ENCODE measurements at regions not wholly inside any gene's neighbourhood (a gene's known extent, or its start where the extent isn't known, plus 50 kb on each side); places are given as distances from the start of the nearest gene placed in this dataset.

DNA sequence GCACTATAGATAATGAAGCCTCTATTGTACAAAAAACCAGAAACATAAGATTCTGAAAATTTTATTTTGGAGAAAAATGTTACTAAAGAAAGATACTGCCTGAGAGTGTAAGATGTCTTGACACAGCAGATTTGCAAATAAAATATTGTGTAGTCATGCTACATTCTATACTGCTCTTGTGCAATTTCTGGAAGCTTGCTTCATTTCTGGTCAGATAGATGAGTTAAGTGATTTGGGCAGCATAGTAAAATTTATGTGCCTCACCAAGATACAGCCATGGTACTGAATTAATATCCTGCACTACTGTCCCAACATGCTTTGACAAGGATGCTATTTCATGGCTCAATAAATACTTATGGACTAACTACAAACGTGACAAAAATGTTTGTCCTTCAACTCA lies 55.1 kb upstream of the STARD13 start:
- CTCF ChIA-PET, result interaction anchor here (1.2 kb wide), 1 partner anchor 17 kb away, joined by 3 read pairs; no protein-coding TSS in a partner anchor
- Histone ChIP-seq H3K9me3 (ENCODE audit: control insufficient read depth, insufficient read depth, low read length) (no peaks in the 10 kb centered on the region), H3K27me3 (ENCODE audit: control insufficient read depth, insufficient read depth, low read length) (no peaks in the 10 kb centered on the region), H3K4me3 (ENCODE audit: low read depth, low read length) (no peak overlapping the region), H3K27ac (ENCODE audit: low read depth, low read length) (no peak overlapping the region)
- TF ChIP-seq, protein P1, sequence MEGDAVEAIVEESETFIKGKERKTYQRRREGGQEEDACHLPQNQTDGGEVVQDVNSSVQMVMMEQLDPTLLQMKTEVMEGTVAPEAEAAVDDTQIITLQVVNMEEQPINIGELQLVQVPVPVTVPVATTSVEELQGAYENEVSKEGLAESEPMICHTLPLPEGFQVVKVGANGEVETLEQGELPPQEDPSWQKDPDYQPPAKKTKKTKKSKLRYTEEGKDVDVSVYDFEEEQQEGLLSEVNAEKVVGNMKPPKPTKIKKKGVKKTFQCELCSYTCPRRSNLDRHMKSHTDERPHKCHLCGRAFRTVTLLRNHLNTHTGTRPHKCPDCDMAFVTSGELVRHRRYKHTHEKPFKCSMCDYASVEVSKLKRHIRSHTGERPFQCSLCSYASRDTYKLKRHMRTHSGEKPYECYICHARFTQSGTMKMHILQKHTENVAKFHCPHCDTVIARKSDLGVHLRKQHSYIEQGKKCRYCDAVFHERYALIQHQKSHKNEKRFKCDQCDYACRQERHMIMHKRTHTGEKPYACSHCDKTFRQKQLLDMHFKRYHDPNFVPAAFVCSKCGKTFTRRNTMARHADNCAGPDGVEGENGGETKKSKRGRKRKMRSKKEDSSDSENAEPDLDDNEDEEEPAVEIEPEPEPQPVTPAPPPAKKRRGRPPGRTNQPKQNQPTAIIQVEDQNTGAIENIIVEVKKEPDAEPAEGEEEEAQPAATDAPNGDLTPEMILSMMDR (IDR thresholded peaks at IDR 0.05; ENCODE audit: low read depth, low read length), result no peak
- POLR2A ChIA-PET, result no interaction called here
- no peak for DNase-seq (ENCODE audit: low read depth, low spot score)

DNA sequence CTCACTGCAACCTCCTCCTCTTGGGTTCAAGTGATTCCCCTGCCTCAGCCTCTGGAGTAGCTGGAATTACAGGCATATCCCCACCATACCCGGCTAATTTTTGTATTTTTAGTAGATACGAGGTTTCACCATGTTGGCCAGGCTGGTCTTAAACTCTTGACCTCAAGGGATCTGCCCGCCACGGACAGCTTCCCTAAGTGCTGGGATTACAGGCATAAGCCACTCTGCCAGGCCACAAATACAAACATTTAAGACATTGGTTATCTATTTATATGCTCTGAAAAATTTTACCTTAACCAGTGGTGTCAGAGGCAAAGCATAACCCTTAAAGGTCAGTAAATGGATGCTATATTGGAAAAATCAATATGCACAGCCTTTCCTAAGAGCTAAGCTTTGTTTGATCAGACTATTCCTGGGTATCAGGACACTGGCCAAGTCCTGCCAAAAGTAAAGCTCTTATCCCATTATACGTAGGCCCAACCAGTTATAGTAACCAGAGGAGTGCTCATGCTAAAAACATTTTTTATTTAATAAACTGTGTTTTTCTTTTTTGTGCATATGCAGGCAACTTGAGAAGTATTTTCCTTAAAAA lies 56.4 kb upstream of the STARD13 start:
- POLR2A ChIA-PET, result interaction anchor here (0.7 kb wide), 1 partner anchor 57 kb away, joined by 6 read pairs; the partner anchor contains the start of gene STARD13
- Histone ChIP-seq H3K4me3 (ENCODE audit: low read depth, low read length) (no peak overlapping the region), H3K27ac (ENCODE audit: low read depth, low read length) (no peak overlapping the region), H3K9me3 (ENCODE audit: control insufficient read depth, insufficient read depth, low read length) (no peaks in the 10 kb centered on the region), H3K27me3 (ENCODE audit: control insufficient read depth, insufficient read depth, low read length) (no peaks in the 10 kb centered on the region)
- CTCF ChIA-PET, result interaction anchor here (1.1 kb wide), 1 partner anchor 114 kb away, joined by 4 read pairs; no protein-coding TSS in a partner anchor
- TF ChIP-seq, protein P1 (IDR thresholded peaks at IDR 0.05; ENCODE audit: low read depth, low read length), result no peak
- DNase-seq (ENCODE audit: low read depth, low spot score), result no peak

- TF ChIP-seq, protein P1 (IDR thresholded peaks at IDR 0.05; ENCODE audit: low read depth, low read length), result no peak
- POLR2A ChIA-PET, result no interaction called here
- no peak for DNase-seq (ENCODE audit: low read depth, low spot score)
- no peak overlapping the region for H3K27ac ChIP-seq (ENCODE audit: low read depth, low read length)
- H3K4me3 ChIP-seq (ENCODE audit: low read depth, low read length), result no peak overlapping the region
- no peaks in the 10 kb centered on the region for H3K27me3 ChIP-seq (ENCODE audit: control insufficient read depth, insufficient read depth, low read length)
- CTCF ChIA-PET, result interaction anchor here (1.2 to 1.4 kb wide), 2 partner anchors 19 to 118 kb away, joined by 4 to 5 read pairs; no protein-coding TSS in a partner anchor
- H3K9me3 ChIP-seq (ENCODE audit: control insufficient read depth, insufficient read depth, low read length), result no peaks in the 10 kb centered on the region
These were observed 60.3 kb upstream of the STARD13 start for GRCh38 chr13:33345842-33346241.

DNA sequence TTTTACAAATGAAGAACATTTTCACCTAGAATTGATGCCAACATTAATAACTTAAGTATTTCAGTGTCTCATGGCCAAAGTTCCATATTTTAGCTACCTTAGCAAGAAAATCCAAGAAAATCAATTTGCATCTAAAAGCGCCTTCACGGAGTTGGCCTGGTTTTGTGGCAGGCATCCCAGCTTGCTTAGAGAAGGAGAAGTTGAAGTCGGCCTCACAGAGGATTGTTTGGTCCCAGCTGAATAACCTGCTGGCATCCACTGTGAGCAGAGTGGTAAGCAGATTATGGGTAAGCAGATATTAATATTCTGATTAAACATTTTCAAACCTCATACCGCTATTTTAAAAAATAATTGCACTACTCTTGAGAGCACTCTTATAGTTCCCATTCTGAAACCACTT lies 62.3 kb upstream of the STARD13 start:
- Histone ChIP-seq H3K9me3 (ENCODE audit: control insufficient read depth, insufficient read depth, low read length) (no peaks in the 10 kb centered on the region), H3K27me3 (ENCODE audit: control insufficient read depth, insufficient read depth, low read length) (no peaks in the 10 kb centered on the region), H3K27ac (ENCODE audit: low read depth, low read length) (no peak overlapping the region), H3K4me3 (ENCODE audit: low read depth, low read length) (no peak overlapping the region; the same call in 1 of the 2 replicates)
- ChIA-PET POLR2A (interaction anchor here (1.0 to 1.5 kb wide), 4 partner anchors 20 to 173 kb away, joined by 3 to 7 read pairs (median 6); partner anchors contain the start of gene STARD13), CTCF (interaction anchor here (1.0 to 1.5 kb wide), 2 partner anchors 139 to 195 kb away, joined by 3 to 9 read pairs; no protein-coding TSS in a partner anchor)
- DNase-seq (ENCODE audit: low read depth, low spot score), result no peak
- TF ChIP-seq, protein P1 (IDR thresholded peaks at IDR 0.05; ENCODE audit: low read depth, low read length), result no peak

DNA sequence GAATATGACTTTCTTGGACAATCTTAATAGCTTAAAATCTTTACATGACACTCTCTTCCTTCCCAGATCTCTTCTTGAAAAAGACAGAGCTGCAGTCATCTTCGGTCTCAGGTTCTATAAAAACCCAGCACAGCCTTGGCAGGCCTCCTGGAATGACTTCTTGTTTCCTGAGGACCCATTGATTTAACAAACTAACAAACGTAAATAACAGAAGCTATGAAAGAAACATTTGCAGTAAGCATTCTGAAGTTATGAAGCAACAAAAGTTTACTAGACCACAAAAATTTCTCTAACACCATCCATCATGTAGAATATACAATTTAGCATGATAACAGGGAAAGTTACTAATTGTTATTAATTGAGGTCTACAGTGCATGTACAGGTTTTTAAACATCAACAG lies 62.8 kb upstream of the STARD13 start:
- no peaks in the 10 kb centered on the region for H3K9me3 ChIP-seq (ENCODE audit: control insufficient read depth, insufficient read depth, low read length)
- peak overlapping the region; percentile 8; the same call in 1 of the 2 replicates for H3K4me3 ChIP-seq (ENCODE audit: low read depth, low read length)
- DNase-seq (ENCODE audit: low read depth, low spot score), result peak; percentile 65
- ChIA-PET POLR2A (interaction anchor here (0.9 to 1.5 kb wide), 5 partner anchors 20 to 172 kb away, joined by 3 to 7 read pairs (median 5); partner anchors contain the start of gene STARD13), CTCF (interaction anchor here (0.6 to 1.5 kb wide), 3 partner anchors 139 to 279 kb away, joined by 3 to 9 read pairs (median 5); no protein-coding TSS in a partner anchor)
- H3K27me3 ChIP-seq (ENCODE audit: control insufficient read depth, insufficient read depth, low read length), result no peaks in the 10 kb centered on the region
- TF ChIP-seq, protein P1 (IDR thresholded peaks at IDR 0.05; ENCODE audit: low read depth, low read length), result no peak
- no peak overlapping the region for H3K27ac ChIP-seq (ENCODE audit: low read depth, low read length)

Data from AG04450 (cell line).